ENCODE measurements at regions not wholly inside any gene's neighbourhood (a gene's known extent, or its start where the extent isn't known, plus 50 kb on each side); places are given as distances from the start of the nearest gene placed in this dataset.

- TF ChIP-seq, protein P1, sequence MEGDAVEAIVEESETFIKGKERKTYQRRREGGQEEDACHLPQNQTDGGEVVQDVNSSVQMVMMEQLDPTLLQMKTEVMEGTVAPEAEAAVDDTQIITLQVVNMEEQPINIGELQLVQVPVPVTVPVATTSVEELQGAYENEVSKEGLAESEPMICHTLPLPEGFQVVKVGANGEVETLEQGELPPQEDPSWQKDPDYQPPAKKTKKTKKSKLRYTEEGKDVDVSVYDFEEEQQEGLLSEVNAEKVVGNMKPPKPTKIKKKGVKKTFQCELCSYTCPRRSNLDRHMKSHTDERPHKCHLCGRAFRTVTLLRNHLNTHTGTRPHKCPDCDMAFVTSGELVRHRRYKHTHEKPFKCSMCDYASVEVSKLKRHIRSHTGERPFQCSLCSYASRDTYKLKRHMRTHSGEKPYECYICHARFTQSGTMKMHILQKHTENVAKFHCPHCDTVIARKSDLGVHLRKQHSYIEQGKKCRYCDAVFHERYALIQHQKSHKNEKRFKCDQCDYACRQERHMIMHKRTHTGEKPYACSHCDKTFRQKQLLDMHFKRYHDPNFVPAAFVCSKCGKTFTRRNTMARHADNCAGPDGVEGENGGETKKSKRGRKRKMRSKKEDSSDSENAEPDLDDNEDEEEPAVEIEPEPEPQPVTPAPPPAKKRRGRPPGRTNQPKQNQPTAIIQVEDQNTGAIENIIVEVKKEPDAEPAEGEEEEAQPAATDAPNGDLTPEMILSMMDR (IDR thresholded peaks at IDR 0.05; ENCODE audit: low read length), result no peak
- TF ChIP-seq EZH2phosphoT487 (IDR thresholded peaks at IDR 0.05; ENCODE audit: low read length) (no peak), EZH2 (optimal IDR thresholded peaks at IDR 0.05; ENCODE audit: low read depth, low read length) (no peak)
Observed at GRCh38 chr13:26117620-26118019, 65.8 kb upstream of the SHISA2 start.

Measured in MM.1S (cell line).